Body of pancreas (tissue), 4 donors: ENCODE measurements at regions not wholly inside any gene's neighbourhood (a gene's known extent, or its start where the extent isn't known, plus 50 kb on each side); places are given as distances from the start of the nearest gene placed in this dataset.
A peak's percentile ranks its signal among the peaks of the same experiment; 100 is the strongest.
"Not testable (repeated sequence)": the region's sequence is repeated elsewhere in the genome, so short reads cannot be mapped to it uniquely, and the experiment has no call there.

Experiments
- ATAC-seq: fragments of 150-250 bp; one replicate; pipeline ENCODE4 v1.9.1; 2016
- DNase-seq, 4 donors: peaks; one replicate each; pipeline ENCODE4 v3.0.0-alpha.2; 2019
- H3K27ac ChIP-seq, 4 donors: fragments of 200-600 bp; sonication (generic); 1 replicate in 3 of 4; 2 replicates in 1 of 4; pipeline versions ENCODE4 v1.5.1 to v1.6.1; 2016 to 2019; ENCODE audit warnings: mild to moderate bottlenecking in 1 of 4, mixed read lengths in 1 of 4, moderate library complexity in 1 of 4
- H3K27me3 ChIP-seq, 2 donors: fragments of 200-600 bp; sonication (generic); one replicate each; pipeline ENCODE4 v1.6.0; 2016; ENCODE audit warnings: mild to moderate bottlenecking in 1 of 2
- H3K36me3 ChIP-seq, 2 donors: fragments of 200-600 bp; sonication (generic); replicated peaks in 1 of 2; 2 replicates each; pipeline ENCODE4 v1.5.1; 2016; ENCODE audit warnings: low read depth in 2 of 2; ENCODE audit not compliant: insufficient read depth in 1 of 2
- H3K4me1 ChIP-seq: fragments of 200-600 bp; sonication (generic); one replicate; pipeline ENCODE4 v1.6.0; 2016
- H3K4me3 ChIP-seq, 2 donors: fragments of 200-600 bp; sonication (generic); 1 replicate in 1 of 2; 2 replicates in 1 of 2; pipeline ENCODE4 v1.5.1; 2016 to 2019
- H3K9me3 ChIP-seq, 3 donors: fragments of 200-600 bp; sonication (generic); 1 replicate in 2 of 3; 2 replicates in 1 of 3; pipeline ENCODE4 v1.5.1; 2016
- POLR2A ChIP-seq, 3 donors: fragments of 450-650 bp; IDR thresholded peaks; one replicate each; pipeline ENCODE4 v1.6.1; 2016; ENCODE audit warnings: antibody characterized with exemption in 3 of 3, mild to moderate bottlenecking in 2 of 3
- WGBS, 2 donors: methylation state at CpG; one replicate each; pipeline ENCODE4 v1.1.5; 2017; 5-methylcytosine and 5-hydroxymethylcytosine counted together
- intact Hi-C: fragments of 100-400 bp; cut with DNase I; formaldehyde crosslinking; loops from one replicate; pipeline ENCODE4 v1.15.1; 2023
- TF ChIP-seq, protein P1 (sequence below), 7 experiments: fragments of 450-650 bp in 4 of 7; fragments of 200-600 bp in 3 of 7; sonication (generic) in 3 of 7; IDR thresholded peaks; one replicate each; pipeline ENCODE4 v1.5.1; 2016 to 2019; ENCODE audit warnings: antibody characterized with exemption in 7 of 7

DNA sequence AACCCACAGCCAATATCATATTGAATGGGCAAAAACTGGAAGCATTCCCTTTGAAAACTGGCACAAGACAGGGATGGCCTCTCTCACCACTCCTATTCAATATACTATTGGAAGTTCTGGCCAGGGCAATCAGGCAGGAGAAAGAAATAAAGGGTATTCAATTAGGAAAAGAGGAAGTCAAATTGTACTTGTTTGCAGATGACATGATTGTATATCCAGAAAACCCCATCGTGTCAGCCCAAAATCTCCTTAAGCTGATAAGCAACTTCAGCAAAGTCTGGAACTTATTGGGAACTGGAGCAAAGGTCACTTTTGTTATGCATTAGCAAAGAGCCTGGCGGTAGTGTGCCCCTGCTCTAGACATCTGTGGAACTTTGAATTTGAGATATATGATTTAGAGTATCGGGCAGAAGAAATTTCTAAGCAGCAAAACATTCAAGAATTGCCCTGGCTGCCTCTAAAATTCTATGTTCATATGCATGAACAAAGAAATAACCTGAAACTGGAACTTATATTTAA, 53.4 kb upstream of the PSMA1 start:
- Histone ChIP-seq H3K4me1 (peaks cover 15% of the 10 kb centered on the region), H3K27ac (peak overlapping the region in 3 of 4 donors; percentile 1 to 47 (median 7))
- H3K9me3 ChIP-seq, H3K27me3 ChIP-seq, H3K4me3 ChIP-seq, intact Hi-C loops, H3K36me3 ChIP-seq, ATAC-seq: not testable (repeated sequence)
- 21 to 28% methylated on average over 3 of the region's 3 CpGs for WGBS, 2 donors
- DNase-seq = peak in 1 of 4 donors; percentile 41

DNA sequence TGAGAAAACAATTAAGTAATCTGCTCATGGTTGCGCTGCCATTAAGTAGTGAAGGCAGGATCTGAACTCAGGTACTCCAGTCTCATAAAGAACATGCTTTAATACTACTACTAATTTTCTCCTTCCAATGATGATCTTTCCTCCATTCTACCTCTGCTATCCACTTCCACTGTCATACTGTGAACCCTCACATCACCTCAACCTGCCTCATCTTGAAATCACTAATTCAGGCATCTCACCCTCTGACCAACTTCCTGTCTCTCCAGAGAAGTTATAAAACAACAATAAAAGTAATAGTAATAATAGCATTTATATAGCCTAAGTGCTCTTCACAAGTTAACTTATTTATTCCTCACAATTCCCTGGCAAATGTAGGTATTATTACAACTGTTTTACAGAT, 57.1 kb upstream of the PSMA1 start:
- no peaks in the 10 kb centered on the region for H3K9me3 ChIP-seq
- no peaks in the 10 kb centered on the region for H3K27me3 ChIP-seq
- no peaks in the 10 kb centered on the region for H3K36me3 ChIP-seq
- no peak overlapping the region for H3K27ac ChIP-seq
- DNase-seq = no peak
- no peak overlapping the region for H3K4me3 ChIP-seq
- ATAC-seq = no peak
- TF ChIP-seq POLR2A (IDR thresholded peaks at IDR 0.05) = no peak
- TF ChIP-seq, protein P1, sequence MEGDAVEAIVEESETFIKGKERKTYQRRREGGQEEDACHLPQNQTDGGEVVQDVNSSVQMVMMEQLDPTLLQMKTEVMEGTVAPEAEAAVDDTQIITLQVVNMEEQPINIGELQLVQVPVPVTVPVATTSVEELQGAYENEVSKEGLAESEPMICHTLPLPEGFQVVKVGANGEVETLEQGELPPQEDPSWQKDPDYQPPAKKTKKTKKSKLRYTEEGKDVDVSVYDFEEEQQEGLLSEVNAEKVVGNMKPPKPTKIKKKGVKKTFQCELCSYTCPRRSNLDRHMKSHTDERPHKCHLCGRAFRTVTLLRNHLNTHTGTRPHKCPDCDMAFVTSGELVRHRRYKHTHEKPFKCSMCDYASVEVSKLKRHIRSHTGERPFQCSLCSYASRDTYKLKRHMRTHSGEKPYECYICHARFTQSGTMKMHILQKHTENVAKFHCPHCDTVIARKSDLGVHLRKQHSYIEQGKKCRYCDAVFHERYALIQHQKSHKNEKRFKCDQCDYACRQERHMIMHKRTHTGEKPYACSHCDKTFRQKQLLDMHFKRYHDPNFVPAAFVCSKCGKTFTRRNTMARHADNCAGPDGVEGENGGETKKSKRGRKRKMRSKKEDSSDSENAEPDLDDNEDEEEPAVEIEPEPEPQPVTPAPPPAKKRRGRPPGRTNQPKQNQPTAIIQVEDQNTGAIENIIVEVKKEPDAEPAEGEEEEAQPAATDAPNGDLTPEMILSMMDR (IDR thresholded peaks at IDR 0.05) = no peak
- peaks cover 15% of the 10 kb centered on the region for H3K4me1 ChIP-seq
- intact Hi-C loops = no loop called here
- 100% methylated on average over 1 of the region's 1 CpG for WGBS, 2 donors

DNA sequence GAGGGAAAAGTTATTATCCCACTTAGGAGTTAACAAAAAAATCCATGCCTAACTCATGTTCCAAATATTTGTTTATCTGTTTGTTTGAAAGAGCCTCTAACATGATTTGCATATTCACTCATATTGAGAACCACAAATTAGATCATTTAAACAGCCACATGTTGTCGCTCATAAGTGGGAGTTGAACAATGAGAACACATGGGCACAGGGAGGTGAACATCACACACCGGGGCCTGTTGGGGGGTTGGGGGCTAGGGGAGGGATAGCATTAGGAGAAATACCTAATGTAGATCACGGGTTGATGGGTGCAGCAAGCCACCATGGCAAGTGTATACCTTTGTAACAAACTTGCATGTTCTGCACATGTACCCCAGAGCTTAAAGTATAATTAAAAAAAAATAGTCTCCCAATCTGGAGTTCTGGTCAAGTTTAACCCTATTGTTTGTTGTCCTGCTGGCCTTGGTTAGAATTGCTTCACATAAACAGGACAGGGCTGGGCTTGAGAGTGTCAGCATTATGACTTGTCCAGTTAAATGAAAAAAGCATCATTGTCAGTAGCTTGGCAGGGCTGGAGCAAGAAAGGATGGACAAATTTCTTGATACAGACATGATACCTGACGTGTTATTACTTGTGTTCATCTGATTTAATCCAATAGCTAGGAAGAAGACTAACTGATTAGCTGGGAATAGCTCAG, 57.8 kb upstream of the PSMA1 start:
- intact Hi-C loops = no loop called here
- ATAC-seq (no peak), DNase-seq (no peak)
- H3K4me3 ChIP-seq = no peak overlapping the region
- no peaks in the 10 kb centered on the region for H3K9me3 ChIP-seq
- H3K27ac ChIP-seq = peak overlapping the region in 1 of 4 donors; percentile 27
- no peaks in the 10 kb centered on the region for H3K36me3 ChIP-seq
- peaks cover 18% of the 10 kb centered on the region for H3K4me1 ChIP-seq
- TF ChIP-seq, protein P1 (IDR thresholded peaks at IDR 0.05) = no peak
- TF ChIP-seq POLR2A (IDR thresholded peaks at IDR 0.05) = no peak
- WGBS, 2 donors = 81 to 89% methylated on average over 4 of the region's 4 CpGs
- no peaks in the 10 kb centered on the region for H3K27me3 ChIP-seq

DNA sequence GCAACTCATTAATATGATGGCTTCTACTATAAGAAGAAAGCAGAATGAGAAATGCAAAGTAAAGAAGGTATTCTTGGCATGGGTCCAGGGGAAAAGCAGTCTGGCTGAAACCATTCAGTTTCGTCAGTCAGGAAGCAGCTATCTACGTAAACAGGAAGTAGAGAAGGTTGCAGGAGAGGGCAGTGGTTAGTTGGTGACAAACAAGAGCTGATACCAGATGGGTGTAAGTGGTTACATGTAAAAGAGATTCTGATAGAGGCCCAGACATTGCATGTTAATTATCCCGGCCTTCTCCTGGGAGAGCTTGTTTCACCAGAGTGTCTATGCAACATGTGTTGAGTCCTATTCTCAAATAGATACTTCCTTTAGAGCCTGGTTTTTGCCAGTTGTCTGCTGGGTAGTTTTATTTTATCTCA, 58.4 kb upstream of the PSMA1 start:
- Histone ChIP-seq H3K36me3 (no peaks in the 10 kb centered on the region), H3K27me3 (no peaks in the 10 kb centered on the region), H3K4me3 (no peak overlapping the region), H3K9me3 (no peaks in the 10 kb centered on the region), H3K27ac (peak overlapping the region in 1 of 4 donors; percentile 27), H3K4me1 (peaks cover 18% of the 10 kb centered on the region)
- intact Hi-C loops = no loop called here
- TF ChIP-seq, protein P1 (IDR thresholded peaks at IDR 0.05) = no peak
- no peak for TF ChIP-seq POLR2A (IDR thresholded peaks at IDR 0.05)
- ATAC-seq (peak; percentile 54), DNase-seq (peak in 2 of 4 donors; percentile 27 to 65)
- WGBS, 2 donors = 35 to 50% methylated on average over 3 of the region's 3 CpGs

DNA sequence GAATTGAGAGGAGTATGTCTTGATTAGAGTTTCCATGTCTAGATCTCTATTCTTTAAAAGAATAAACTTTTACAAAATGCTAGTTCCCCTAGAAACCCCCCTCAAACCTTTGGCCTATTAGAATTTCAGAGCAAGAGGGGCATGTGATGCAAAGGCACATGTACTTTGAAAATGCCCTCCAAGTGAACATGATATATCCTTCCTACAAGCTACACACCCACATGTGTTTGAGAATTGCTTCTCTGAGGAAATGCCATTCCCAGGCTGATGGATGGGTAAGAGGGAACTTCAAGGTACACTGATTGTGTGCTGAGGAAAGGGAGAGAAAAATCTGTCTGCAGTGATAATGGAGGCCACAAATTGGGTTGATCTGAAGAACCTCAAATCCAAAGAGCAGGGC, 59.5 kb upstream of the PSMA1 start:
- H3K4me1 ChIP-seq = peaks cover 20% of the 10 kb centered on the region
- intact Hi-C loops = no loop called here
- DNase-seq (no peak), ATAC-seq (no peak)
- H3K4me3 ChIP-seq = no peak overlapping the region
- H3K27ac ChIP-seq = no peak overlapping the region
- no peak for TF ChIP-seq POLR2A (IDR thresholded peaks at IDR 0.05)
- TF ChIP-seq, protein P1 (IDR thresholded peaks at IDR 0.05) = no peak
- H3K27me3 ChIP-seq = no peaks in the 10 kb centered on the region
- H3K9me3 ChIP-seq = no peaks in the 10 kb centered on the region
- H3K36me3 ChIP-seq = no peaks in the 10 kb centered on the region
